Tibial nerve (tissue), 4 donors: ENCODE measurements at regions not wholly inside any gene's neighbourhood (a gene's known extent, or its start where the extent isn't known, plus 50 kb on each side); places are given as distances from the start of the nearest gene placed in this dataset.

Experiments
- DNase-seq, 2 donors: peaks; one replicate each; pipeline ENCODE4 v3.0.0-alpha.2; 2019; ENCODE audit warnings: low spot score in 2 of 2
- H3K27ac ChIP-seq, 4 donors: fragments of 200-600 bp; sonication (generic) in 3 of 4; one replicate each; pipeline ENCODE4 v1.5.1; 2017 to 2019; ENCODE audit warnings: mild to moderate bottlenecking in 1 of 4
- H3K27me3 ChIP-seq, 2 donors: fragments of 200-600 bp; sonication (generic) in 1 of 2; one replicate each; pipeline versions ENCODE4 v1.5.1 to v1.6.0; 2017 to 2019
- H3K36me3 ChIP-seq, 3 donors: fragments of 200-600 bp; sonication (generic); one replicate each; pipeline ENCODE4 v1.5.1; 2018 to 2019
- H3K4me1 ChIP-seq, 4 donors: fragments of 200-600 bp; sonication (generic) in 3 of 4; one replicate each; pipeline ENCODE4 v1.5.1; 2017 to 2019
- H3K4me3 ChIP-seq, 4 donors: fragments of 200-600 bp; sonication (generic) in 3 of 4; one replicate each; pipeline ENCODE4 v1.5.1; 2017 to 2019; ENCODE audit warnings: mild to moderate bottlenecking in 1 of 4, moderate library complexity in 1 of 4
- H3K9me3 ChIP-seq, 4 donors: fragments of 200-600 bp; sonication (generic) in 3 of 4; one replicate each; pipeline ENCODE4 v1.5.1; 2017 to 2019
- CTCF ChIP-seq, 5 experiments: fragments of 200-600 bp in 3 of 5; fragments of 450-650 bp in 2 of 5; sonication (generic) in 3 of 5; IDR thresholded peaks; one replicate each; pipeline ENCODE4 v1.5.1; 2016 to 2019; ENCODE audit warnings: antibody characterized with exemption in 5 of 5, mild to moderate bottlenecking in 3 of 5, moderate library complexity in 2 of 5
- EP300 ChIP-seq, 2 donors: sonication (generic); formaldehyde crosslinking; IDR thresholded peaks; one replicate each; pipeline ENCODE4 v1.6.1; 2017; ENCODE audit warnings: antibody characterized with exemption in 2 of 2, mild to moderate bottlenecking in 1 of 2
- POLR2A ChIP-seq, 2 donors: fragments of 450-650 bp; IDR thresholded peaks; one replicate each; pipeline ENCODE4 v1.6.1; 2017; ENCODE audit warnings: antibody characterized with exemption in 2 of 2, mild to moderate bottlenecking in 2 of 2, moderate library complexity in 2 of 2
- WGBS, 2 donors: methylation state at CpG; one replicate each; pipeline ENCODE4 v1.1.5; 2018; 5-methylcytosine and 5-hydroxymethylcytosine counted together

- Histone ChIP-seq H3K36me3 (no peaks in the 10 kb centered on the region), H3K4me3 (no peak overlapping the region), H3K27me3 (no peaks in the 10 kb centered on the region), H3K9me3 (no peaks in the 10 kb centered on the region), H3K4me1 (peaks cover 0 to 9% (median 3%) of the 10 kb centered on the region in 4 donors), H3K27ac (no peak overlapping the region)
- TF ChIP-seq POLR2A (IDR thresholded peaks at IDR 0.05): no peak
- no peak for TF ChIP-seq EP300 (IDR thresholded peaks at IDR 0.05)
- TF ChIP-seq CTCF (IDR thresholded peaks at IDR 0.05): no peak
- DNase-seq: no peak
- 89 to 90% methylated on average over 5 of the region's 5 CpGs for WGBS, 2 donors
These were observed 119.5 kb upstream of the KLF6 start for GRCh38 chr10:3904419-3904960.

GRCh38 chr10:3902809-3903410 is 117.9 kb upstream of the KLF6 start:
- TF ChIP-seq CTCF (IDR thresholded peaks at IDR 0.05): no peak
- no peak for TF ChIP-seq POLR2A (IDR thresholded peaks at IDR 0.05)
- TF ChIP-seq EP300 (IDR thresholded peaks at IDR 0.05): no peak
- no peaks in the 10 kb centered on the region for H3K27me3 ChIP-seq
- no peak for DNase-seq
- H3K9me3 ChIP-seq: no peaks in the 10 kb centered on the region
- no peak overlapping the region for H3K4me3 ChIP-seq
- WGBS, 2 donors: 96 to 97% methylated on average over 6 of the region's 6 CpGs
- H3K27ac ChIP-seq: peak overlapping the region in 1 of 4 donors; percentile 62
- H3K36me3 ChIP-seq: no peaks in the 10 kb centered on the region
- H3K4me1 ChIP-seq: peaks cover 0 to 9% (median 3%) of the 10 kb centered on the region in 4 donors

- Histone ChIP-seq H3K4me3 (no peak overlapping the region), H3K27ac (peak overlapping the region in 1 of 4 donors; percentile 62), H3K27me3 (no peaks in the 10 kb centered on the region), H3K36me3 (no peaks in the 10 kb centered on the region), H3K4me1 (peaks cover 0 to 6% (median 3%) of the 10 kb centered on the region in 4 donors), H3K9me3 (no peaks in the 10 kb centered on the region)
- WGBS, 2 donors: 70 to 73% methylated on average over 8 of the region's 8 CpGs
- TF ChIP-seq CTCF (IDR thresholded peaks at IDR 0.05) (no peak), EP300 (IDR thresholded peaks at IDR 0.05) (no peak), POLR2A (IDR thresholded peaks at IDR 0.05) (no peak)
- no peak for DNase-seq
These were observed 117.2 kb upstream of the KLF6 start for GRCh38 chr10:3902054-3902808.

GRCh38 chr10:3901370-3901769 is 116.4 kb upstream of the KLF6 start:
- WGBS, 2 donors: 85 to 88% methylated on average over 2 of the region's 2 CpGs
- Histone ChIP-seq H3K27me3 (no peaks in the 10 kb centered on the region), H3K36me3 (no peaks in the 10 kb centered on the region), H3K4me1 (peaks cover 0 to 6% (median 1%) of the 10 kb centered on the region in 4 donors), H3K27ac (no peak overlapping the region), H3K4me3 (no peak overlapping the region), H3K9me3 (no peaks in the 10 kb centered on the region)
- no peak for DNase-seq
- no peak for TF ChIP-seq EP300 (IDR thresholded peaks at IDR 0.05)
- TF ChIP-seq POLR2A (IDR thresholded peaks at IDR 0.05): no peak
- no peak for TF ChIP-seq CTCF (IDR thresholded peaks at IDR 0.05)

- no peak for DNase-seq
- Histone ChIP-seq H3K9me3 (no peaks in the 10 kb centered on the region), H3K4me1 (peaks cover 0 to 6% (median 1%) of the 10 kb centered on the region in 4 donors), H3K27ac (no peak overlapping the region), H3K27me3 (no peaks in the 10 kb centered on the region), H3K4me3 (no peak overlapping the region), H3K36me3 (no peaks in the 10 kb centered on the region)
- WGBS, 2 donors: 95 to 98% methylated on average over 2 of the region's 2 CpGs
- TF ChIP-seq CTCF (IDR thresholded peaks at IDR 0.05) (no peak), EP300 (IDR thresholded peaks at IDR 0.05) (no peak), POLR2A (IDR thresholded peaks at IDR 0.05) (no peak)
These were observed 115.4 kb upstream of the KLF6 start for GRCh38 chr10:3900391-3900790.
